MCF 10A (cell line): ENCODE measurements at regions not wholly inside any gene's neighbourhood (a gene's known extent, or its start where the extent isn't known, plus 50 kb on each side); places are given as distances from the start of the nearest gene placed in this dataset.

Source experiments
- BruUV-seq: library from RNA; stranded (reverse); fragments of 400-500 nt; replicated peaks from 2 replicates; lab custom pipeline; 2021; lab: Mats Ljungman, UMichigan
- CTCF ChIA-PET: fragments of 300-600 bp; sonication (Branson Sonifier 250); formaldehyde crosslinking; extraction: SDS; loops from one replicate; lab custom pipeline; 2021; ENCODE audit warnings: antibody characterized with exemption, inconsistent platforms; lab: Yijun Ruan, JAX
- POLR2A ChIA-PET: fragments of 300-600, 350-650 bp; sonication (Branson Sonifier 250); formaldehyde crosslinking; extraction: SDS; loops from one replicate; lab custom pipeline; 2020; ENCODE audit warnings: antibody characterized with exemption, inconsistent platforms; lab: Yijun Ruan, JAX
- DNase-seq: peaks from one replicate; pipeline ENCODE4 v3.0.0-alpha.2; 2018; ENCODE audit not compliant: unreplicated experiment
- H3K27ac Mint-ChIP-seq: one replicate; pipeline ENCODE4 v1.8.0; 2022; ENCODE audit warnings: mild to moderate bottlenecking, low read depth, mixed read lengths; ENCODE audit not compliant: unreplicated experiment
- H3K27me3 Mint-ChIP-seq: one replicate; pipeline ENCODE4 v1.8.0; 2022; ENCODE audit warnings: mixed read lengths; ENCODE audit not compliant: insufficient read depth, unreplicated experiment
- H3K36me3 Mint-ChIP-seq: one replicate; pipeline ENCODE4 v1.8.0; 2022; ENCODE audit warnings: mild to moderate bottlenecking, moderate library complexity, mixed read lengths; ENCODE audit not compliant: insufficient read depth, unreplicated experiment
- H3K4me1 Mint-ChIP-seq: one replicate; pipeline ENCODE4 v1.8.0; 2022; ENCODE audit warnings: mixed read lengths; ENCODE audit not compliant: insufficient read depth, unreplicated experiment
- H3K4me3 Mint-ChIP-seq: one replicate; pipeline ENCODE4 v1.8.0; 2022; ENCODE audit warnings: mild to moderate bottlenecking, moderate library complexity, mixed read lengths; ENCODE audit not compliant: unreplicated experiment
- H3K9me3 Mint-ChIP-seq: one replicate; pipeline ENCODE4 v1.8.0; 2022; ENCODE audit warnings: mixed read lengths; ENCODE audit not compliant: unreplicated experiment
- CTCF ChIP-seq: fragments of 200-600 bp; IDR thresholded peaks from one replicate; pipeline ENCODE4 v1.8.0; 2022; ENCODE audit warnings: antibody characterized with exemption, mild to moderate bottlenecking; ENCODE audit not compliant: unreplicated experiment
- intact Hi-C: fragments of 100-400 bp; cut with micrococcal nuclease; formaldehyde crosslinking; loops from 2 replicates; pipeline ENCODE4 v1.14.1; 2022

GRCh38 chr2:8572712-8573233, 109.1 kb upstream of the ID2 start:
- intact Hi-C loops, result no loop called here
- ChIA-PET CTCF (interaction anchor here (0.6 kb wide), 1 partner anchor 22 kb away, joined by 3 read pairs; no protein-coding TSS in a partner anchor), POLR2A (no interaction called here)
- no peak for TF ChIP-seq CTCF
- Mint-ChIP-seq H3K9me3 (no peaks in the 10 kb centered on the region), H3K36me3 (no peaks in the 10 kb centered on the region), H3K4me3 (no peak overlapping the region), H3K4me1 (no peaks in the 10 kb centered on the region), H3K27me3 (no peaks in the 10 kb centered on the region), H3K27ac (no peak overlapping the region)
- DNase-seq, result no peak
- no TSS peak for BruUV-seq

- POLR2A ChIA-PET, result no interaction called here
- no peak overlapping the region for H3K27ac Mint-ChIP-seq
- no peaks in the 10 kb centered on the region for H3K4me1 Mint-ChIP-seq
- no peaks in the 10 kb centered on the region for H3K36me3 Mint-ChIP-seq
- BruUV-seq, result no TSS peak
- H3K4me3 Mint-ChIP-seq, result no peak overlapping the region
- intact Hi-C loops, result no loop called here
- no peaks in the 10 kb centered on the region for H3K27me3 Mint-ChIP-seq
- H3K9me3 Mint-ChIP-seq, result no peaks in the 10 kb centered on the region
- CTCF ChIA-PET, result interaction anchor here (0.6 to 0.7 kb wide), 3 partner anchors 14 to 407 kb away, joined by 3 read pairs; no protein-coding TSS in a partner anchor
- no peak for TF ChIP-seq CTCF
- DNase-seq, result no peak
Measured at GRCh38 chr2:8573234-8573941, 108.5 kb upstream of the ID2 start.

GRCh38 chr2:8573942-8574195, 108.0 kb upstream of the ID2 start:
- BruUV-seq, result no TSS peak
- no peaks in the 10 kb centered on the region for H3K4me1 Mint-ChIP-seq
- POLR2A ChIA-PET, result interaction anchor here (0.6 kb wide), 1 partner anchor 9 kb away, joined by 3 read pairs; no protein-coding TSS in a partner anchor
- CTCF ChIA-PET, result interaction anchor here (0.7 kb wide), 1 partner anchor 14 kb away, joined by 3 read pairs; no protein-coding TSS in a partner anchor
- DNase-seq, result no peak
- H3K36me3 Mint-ChIP-seq, result no peaks in the 10 kb centered on the region
- intact Hi-C loops, result no loop called here
- no peaks in the 10 kb centered on the region for H3K27me3 Mint-ChIP-seq
- H3K4me3 Mint-ChIP-seq, result no peak overlapping the region
- no peak for TF ChIP-seq CTCF
- H3K27ac Mint-ChIP-seq, result no peak overlapping the region
- no peaks in the 10 kb centered on the region for H3K9me3 Mint-ChIP-seq

- no TSS peak for BruUV-seq
- Mint-ChIP-seq H3K27ac (no peak overlapping the region), H3K4me1 (no peaks in the 10 kb centered on the region), H3K36me3 (no peaks in the 10 kb centered on the region), H3K4me3 (no peak overlapping the region), H3K27me3 (no peaks in the 10 kb centered on the region), H3K9me3 (no peaks in the 10 kb centered on the region)
- ChIA-PET POLR2A (interaction anchor here (0.6 kb wide), 1 partner anchor 9 kb away, joined by 3 read pairs; no protein-coding TSS in a partner anchor), CTCF (interaction anchor here (0.7 kb wide), 1 partner anchor 15 kb away, joined by 3 read pairs; no protein-coding TSS in a partner anchor)
- peak; percentile 18 for DNase-seq
- intact Hi-C loops, result no loop called here
- no peak for TF ChIP-seq CTCF
Measured at GRCh38 chr2:8574196-8575037, 107.4 kb upstream of the ID2 start.
